ENCODE measurements at regions not wholly inside any gene's neighbourhood (a gene's known extent, or its start where the extent isn't known, plus 50 kb on each side); places are given as distances from the start of the nearest gene placed in this dataset.
"Not testable (repeated sequence)": the region's sequence is repeated elsewhere in the genome, so short reads cannot be mapped to it uniquely, and the experiment has no call there.

- TF ChIP-seq CTCF (IDR thresholded peaks at IDR 0.05; ENCODE audit: insufficient read depth, low read depth, low read length); EZH2 (IDR thresholded peaks at IDR 0.05; ENCODE audit: insufficient read depth, low read length): not testable (repeated sequence)
Observed at GRCh38 chr7:136264304-136264703, 287.1 kb upstream of the MTPN start.
